ENCODE measurements at regions not wholly inside any gene's neighbourhood (a gene's known extent, or its start where the extent isn't known, plus 50 kb on each side); places are given as distances from the start of the nearest gene placed in this dataset.
"Not testable (repeated sequence)": the region's sequence is repeated elsewhere in the genome, so short reads cannot be mapped to it uniquely, and the experiment has no call there.

GRCh38 chr13:55528434-55528833 is 1612.3 kb upstream of the PRR20A start:
- no peak for FAIRE-seq

DNA sequence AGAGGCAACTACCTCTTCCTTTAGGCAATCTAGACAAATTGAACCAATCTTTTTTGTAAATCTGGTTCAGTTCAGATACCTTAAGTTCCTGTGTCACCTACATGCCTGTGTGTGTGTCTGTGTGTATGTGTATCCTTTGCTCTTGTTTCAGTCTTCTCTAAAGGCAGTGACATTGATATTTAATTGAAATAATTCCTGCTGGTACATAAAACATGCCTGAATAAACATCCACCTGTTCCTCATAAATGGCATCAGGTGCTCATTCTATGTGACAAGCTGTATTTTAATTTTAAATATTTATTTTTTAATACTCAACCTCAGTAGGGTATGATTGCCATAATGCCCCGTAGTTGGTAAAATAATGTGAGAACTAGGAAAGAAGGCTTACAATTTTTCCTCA is 1606.4 kb upstream of the PRR20A start:
- no peak for FAIRE-seq

DNA sequence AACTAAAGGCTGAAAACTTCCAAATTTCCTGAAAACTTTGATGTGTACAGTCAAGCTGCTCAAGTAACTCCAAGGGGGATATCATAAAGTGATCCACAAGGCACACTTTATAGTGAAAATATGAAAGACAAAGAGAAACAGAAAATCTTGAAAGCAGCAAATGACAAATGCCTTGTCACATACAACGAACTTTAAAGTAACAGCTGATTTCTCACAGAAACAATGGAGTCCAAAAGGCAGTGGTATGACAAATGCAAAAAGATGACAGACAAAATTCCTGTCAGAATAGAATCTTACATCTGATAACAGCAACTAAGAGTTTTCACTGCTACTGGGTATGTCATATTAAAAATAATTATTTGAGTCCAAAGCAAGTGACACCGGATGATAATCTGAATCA is 1602.3 kb upstream of the PRR20A start:
- no peak for FAIRE-seq

DNA sequence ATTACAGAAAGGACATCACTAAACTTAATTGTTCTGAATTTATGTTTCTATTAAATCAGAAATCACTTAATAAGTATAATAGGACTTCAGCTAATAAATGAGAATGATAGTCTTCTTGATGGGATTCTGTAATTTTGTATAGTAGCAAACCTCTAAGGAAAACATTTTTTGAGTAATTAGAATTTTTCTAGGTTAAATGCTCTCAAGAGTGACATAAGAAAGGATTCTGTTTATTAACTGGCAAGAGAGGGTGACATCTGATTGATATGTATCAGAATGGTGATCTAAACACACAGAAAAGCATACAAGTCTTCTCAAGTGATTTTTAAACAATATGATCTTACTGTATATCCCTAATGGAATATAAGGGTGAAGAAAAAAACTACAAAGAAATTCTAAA is 1597.7 kb upstream of the PRR20A start:
- no peak for FAIRE-seq

GRCh38 chr13:55550624-55551023 is 1590.1 kb upstream of the PRR20A start:
- FAIRE-seq: no peak

DNA sequence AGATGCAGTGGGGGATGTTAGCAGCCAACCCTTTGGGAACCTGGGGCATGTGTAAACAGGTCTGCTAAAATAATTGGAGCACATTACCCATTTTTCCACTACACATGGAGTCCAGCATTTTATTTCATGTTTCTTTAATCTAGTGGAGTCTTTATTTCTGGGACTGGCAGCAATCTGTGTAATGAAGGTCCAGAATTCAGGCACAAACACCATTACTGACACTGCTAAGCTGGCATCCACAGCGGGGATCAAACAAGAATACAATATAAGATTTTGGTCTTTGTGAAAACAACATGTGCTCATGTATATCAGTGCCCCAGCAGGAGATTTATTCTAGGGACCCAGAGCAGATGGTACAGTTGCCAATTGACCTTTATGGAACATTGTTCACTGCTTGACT is 1587.0 kb upstream of the PRR20A start:
- no peak for FAIRE-seq

- no peak for FAIRE-seq
These were observed 1586.0 kb upstream of the PRR20A start for GRCh38 chr13:55554741-55555140.

- FAIRE-seq: no peak
These were observed 1580.4 kb upstream of the PRR20A start for GRCh38 chr13:55560331-55560730.

- FAIRE-seq: no peak
These were observed 1577.5 kb upstream of the PRR20A start for GRCh38 chr13:55563267-55563666.

- no peak for FAIRE-seq
These were observed 1574.4 kb upstream of the PRR20A start for GRCh38 chr13:55566334-55566733.

GRCh38 chr13:55566779-55567178 is 1573.9 kb upstream of the PRR20A start:
- FAIRE-seq: no peak

- no peak for FAIRE-seq
These were observed 1572.7 kb upstream of the PRR20A start for GRCh38 chr13:55567721-55568625.

- no peak for FAIRE-seq
These were observed 1571.6 kb upstream of the PRR20A start for GRCh38 chr13:55569082-55569481.

DNA sequence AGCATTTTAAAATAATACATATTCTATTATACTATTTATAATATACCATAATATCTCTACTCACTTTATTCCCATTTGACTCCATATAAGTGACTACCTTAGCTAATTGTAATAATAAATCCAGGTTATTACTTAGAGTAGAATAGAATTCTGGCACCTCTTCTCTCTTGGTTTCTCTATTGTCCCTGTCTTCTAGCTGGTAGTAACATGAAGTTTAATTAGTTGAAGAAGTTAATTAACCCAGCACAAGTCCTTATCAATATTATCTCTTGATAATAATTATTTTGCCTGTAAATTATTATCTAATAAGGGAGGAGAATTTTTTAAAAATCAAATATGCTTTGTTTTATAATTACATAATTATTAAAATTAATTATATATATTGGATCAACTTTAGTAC is 1571.2 kb upstream of the PRR20A start:
- FAIRE-seq: peak; percentile 17

DNA sequence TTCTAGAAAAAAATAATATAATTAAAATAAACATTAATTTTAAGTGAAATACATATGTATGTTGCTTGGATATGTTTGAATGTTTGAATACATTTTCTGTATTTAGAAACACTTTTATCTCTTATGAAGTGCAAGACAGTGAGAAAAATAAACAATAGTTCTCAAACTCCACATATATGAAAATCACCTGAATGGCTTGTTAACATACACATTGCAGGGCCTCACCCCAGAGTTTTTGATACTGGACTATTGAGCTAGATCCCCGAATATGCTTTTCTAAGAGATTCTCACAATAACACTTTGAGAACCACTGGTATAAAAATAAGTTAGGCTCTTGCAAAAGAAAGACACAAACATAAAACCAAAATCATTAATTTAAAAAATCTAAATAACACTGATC is 1570.3 kb upstream of the PRR20A start:
- FAIRE-seq: no peak

- no peak for FAIRE-seq
These were observed 1569.4 kb upstream of the PRR20A start for GRCh38 chr13:55571237-55571867.

GRCh38 chr13:55572408-55572807 is 1568.3 kb upstream of the PRR20A start:
- FAIRE-seq: no peak

DNA sequence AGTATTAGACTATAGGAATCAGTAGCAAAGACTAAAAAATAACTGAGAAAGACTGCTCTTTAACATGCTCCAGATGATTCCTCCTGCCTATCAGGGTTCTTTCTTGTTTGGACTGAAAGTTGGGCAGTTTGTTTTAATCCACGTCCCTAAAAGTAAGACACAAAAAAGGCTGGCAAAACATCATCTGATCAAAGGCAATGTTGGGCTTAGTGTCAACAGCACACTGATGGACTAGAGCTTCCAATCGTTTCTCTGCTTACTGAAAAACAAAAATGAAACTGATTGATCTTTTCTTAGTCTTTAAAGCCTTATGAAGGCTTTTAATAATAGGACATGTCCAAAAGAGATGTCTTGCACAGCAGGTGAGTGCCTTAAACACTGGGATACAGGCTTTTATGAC is 1567.9 kb upstream of the PRR20A start:
- FAIRE-seq: no peak

- no peak for FAIRE-seq
These were observed 1567.2 kb upstream of the PRR20A start for GRCh38 chr13:55573565-55573964.

- no peak for FAIRE-seq
These were observed 1564.3 kb upstream of the PRR20A start for GRCh38 chr13:55576389-55576788.

GRCh38 chr13:55577082-55577846 is 1563.5 kb upstream of the PRR20A start:
- no peak for FAIRE-seq

DNA sequence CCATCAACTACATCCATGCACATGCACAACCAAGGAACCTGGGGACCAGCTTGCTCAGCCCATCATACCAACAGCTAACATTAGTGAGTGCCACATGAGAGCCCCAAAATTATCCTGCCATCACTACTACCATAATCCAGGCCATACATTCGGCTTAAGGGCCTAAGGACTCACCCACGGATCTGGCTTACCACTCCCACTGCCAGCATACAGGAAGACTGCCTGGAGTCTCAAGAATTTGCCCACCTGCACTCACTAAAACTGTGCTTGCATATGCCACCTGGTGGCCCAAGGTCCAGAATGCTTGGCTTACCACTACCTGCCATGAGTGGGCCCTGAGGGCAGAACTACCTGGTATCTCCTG is 1562.9 kb upstream of the PRR20A start:
- FAIRE-seq: no peak

DNA sequence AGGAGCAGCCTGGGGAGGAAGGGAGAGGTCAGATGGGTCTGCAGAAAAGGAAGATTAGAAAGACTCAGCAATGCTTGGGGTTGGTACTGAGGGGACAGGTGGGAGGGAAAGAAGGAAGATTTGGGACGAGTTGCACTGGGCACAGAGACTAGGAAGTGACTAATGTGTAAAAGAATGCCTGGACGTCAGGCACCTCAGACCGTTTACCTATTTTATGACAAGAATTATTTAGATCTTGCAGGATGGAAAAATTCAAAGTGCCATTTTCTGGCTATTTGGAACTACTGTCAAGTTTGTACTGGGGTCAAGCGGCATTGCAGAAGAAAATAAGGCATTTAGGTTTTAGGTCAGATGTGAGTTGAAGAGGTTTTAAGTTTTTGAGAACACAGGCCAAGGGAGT is 1558.4 kb upstream of the PRR20A start:
- not testable (repeated sequence) for FAIRE-seq

Data from TTC549 (cell line).